Ureter (tissue), 1 donor: ENCODE measurements at regions not wholly inside any gene's neighbourhood (a gene's known extent, or its start where the extent isn't known, plus 50 kb on each side); places are given as distances from the start of the nearest gene placed in this dataset.

Experiments used
- DNase-seq: peaks from one replicate; pipeline ENCODE4 v3.0.0-alpha.2; 2020; ENCODE audit warnings: low spot score
- donor health status: DM: yes; HTN: yes; CAD: no.

DNA sequence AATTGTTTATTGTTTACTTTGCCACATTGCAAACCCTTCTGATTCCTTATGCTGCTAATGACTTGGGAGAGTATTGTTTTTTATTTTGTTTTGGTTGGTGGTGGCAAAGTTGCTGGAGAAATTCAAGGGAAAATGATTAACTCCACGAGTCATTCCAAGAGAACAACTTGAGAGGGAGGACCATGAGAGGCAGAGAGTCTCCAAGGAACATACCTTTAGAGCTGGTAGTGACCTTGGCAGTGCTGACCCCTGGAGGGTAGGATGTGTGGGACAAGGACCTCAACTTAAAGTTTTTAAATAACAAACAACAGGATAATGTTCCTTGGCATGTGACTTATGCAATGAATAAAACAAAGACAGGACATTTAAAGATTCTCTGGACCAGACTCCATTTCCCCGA lies 139.7 kb downstream of the LRRC70 start:
- no peak for DNase-seq

DNA sequence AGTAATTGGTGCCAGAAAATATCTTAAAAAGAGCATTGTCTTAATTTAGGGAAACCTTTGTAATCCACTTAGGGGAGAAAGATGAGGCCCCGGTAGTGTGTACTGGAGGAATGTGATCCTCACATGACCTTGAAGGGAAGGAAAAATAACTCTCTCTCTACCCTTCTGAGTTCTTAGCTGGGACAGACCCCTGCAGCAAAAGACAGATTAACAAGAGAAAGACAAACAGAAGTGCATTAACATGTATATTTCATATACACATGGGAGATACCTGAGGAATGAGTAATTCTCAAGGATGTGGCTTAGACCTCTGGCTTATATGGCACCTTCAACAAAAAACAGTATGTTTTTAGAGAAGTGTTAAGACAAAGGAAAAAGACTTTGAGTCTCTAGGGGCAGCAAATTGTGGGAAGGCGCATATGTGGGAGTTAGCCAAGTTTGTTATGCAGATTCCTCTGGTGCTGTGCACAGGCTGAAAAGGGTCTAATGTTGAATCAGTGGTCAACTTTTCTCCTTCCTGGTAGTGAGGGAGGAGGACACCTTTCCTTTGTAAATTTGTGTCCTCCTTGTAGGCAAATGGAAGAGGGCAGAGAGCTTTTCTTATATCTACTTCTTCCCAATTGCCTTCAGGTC lies 138.8 kb downstream of the LRRC70 start:
- DNase-seq, result no peak

DNA sequence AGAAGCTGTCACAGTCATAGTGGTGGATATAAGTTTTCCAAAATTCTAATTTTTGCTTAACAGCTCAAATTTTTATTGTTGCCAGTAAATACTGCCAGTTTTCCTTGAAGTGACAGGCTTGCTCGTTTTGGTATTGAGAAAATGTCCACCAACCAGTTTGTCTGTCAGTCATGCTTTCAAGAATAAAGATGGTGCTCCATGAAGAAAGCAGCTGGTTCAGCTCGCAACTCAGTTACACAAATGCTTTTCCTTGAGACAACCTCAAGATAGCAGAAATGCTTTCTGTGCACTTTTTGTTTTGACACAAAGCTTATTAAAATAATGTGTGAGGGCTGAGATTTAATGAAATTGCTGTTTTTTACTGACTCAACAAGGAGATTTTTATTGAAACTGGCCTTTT lies 135.7 kb downstream of the LRRC70 start:
- no peak for DNase-seq

DNA sequence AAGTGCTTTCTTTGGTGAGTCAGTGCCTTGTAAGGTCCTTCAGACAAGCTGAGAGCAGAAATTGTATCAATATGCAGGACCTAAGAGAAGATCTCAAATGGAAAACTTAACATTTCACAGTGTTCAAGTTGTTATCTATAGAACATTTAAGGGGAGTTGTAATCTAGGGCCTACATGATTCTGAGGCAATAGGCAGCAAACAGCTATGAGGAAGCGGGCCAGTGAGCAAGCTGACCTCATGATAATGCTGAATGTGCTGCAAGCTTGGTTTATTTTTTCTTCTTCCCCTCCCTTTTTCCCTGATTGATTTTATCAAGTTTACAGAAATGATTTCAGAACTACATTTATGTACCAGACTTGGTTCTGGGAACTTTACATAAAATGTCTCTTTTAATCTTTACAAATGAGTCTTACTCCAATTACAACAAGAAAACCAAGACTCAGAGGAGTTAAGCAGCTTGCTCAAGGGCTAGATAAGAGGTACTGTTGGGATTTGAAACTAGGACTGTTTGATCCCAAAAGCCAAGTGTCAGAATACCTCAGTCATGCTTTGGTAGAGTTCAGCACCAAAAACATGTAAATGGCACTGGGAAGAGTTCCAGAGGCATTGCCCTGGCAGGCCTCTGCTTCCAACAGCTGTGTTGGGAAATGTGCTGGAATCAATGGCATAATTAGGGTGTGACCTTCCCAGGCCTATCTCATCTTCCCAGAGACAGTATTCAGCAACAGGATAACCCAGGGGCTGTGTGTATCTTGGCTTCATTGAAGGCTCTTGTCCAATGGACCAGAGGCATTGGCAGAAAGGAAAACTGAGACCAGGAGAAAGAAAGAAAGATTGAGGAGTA lies 130.1 kb downstream of the LRRC70 start:
- no peak for DNase-seq

DNA sequence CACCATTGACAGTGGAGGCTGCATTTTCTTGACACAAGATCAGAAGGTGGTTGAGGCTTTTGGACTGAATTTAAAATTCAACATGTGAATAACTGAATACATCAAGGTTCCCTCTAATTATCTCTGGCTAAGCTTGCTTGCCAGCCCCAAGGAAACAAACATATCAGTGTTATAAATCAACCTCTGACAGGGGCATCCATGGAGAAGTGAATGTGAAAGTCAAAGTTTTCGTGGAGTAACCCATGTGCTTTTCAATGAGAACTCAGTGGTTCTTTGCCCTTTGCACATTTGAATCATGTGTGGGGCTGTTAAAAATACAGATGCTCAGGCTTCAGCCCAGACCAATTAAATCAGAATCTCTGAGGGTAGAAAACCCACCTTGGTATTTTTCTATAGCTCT lies 128.9 kb downstream of the LRRC70 start:
- no peak for DNase-seq

DNA sequence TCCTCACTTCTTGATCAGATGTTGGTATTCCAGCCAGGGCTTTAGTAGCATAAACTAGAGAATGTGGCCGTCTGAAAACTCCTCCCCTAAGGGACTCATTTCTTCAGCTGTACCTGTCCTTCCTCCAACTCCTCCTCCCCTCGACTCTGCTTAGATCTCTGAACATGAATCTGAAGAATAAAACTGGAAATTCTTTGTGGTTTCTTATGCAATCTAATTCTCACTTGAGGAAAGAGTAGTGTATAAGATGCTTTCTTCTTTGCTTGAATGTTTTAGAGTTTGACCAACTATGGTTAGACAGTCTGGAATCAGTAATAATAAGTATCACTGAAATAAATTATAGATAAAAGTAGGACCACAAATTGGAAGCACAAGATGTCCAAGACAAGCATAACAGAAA lies 128.5 kb downstream of the LRRC70 start:
- no peak for DNase-seq

DNA sequence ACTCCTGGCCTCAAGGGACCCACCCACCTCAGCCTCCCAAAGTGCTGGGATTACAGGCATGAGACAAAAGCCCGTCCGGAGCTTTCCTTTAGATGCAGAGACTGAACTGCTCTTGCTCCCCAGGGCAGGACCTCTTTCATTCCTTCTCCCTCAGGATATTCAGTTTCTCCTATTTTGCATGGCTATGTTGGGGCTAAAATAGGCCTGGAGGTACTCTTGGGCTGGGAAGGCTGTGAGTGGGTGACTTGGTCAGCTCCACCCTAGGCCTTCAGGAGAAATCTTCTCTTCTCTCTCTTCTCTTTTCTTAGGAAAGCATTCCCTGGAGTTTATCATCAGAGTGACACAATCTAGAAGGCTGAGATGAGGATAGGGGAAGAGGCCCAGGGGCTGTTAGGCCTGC lies 126.4 kb downstream of the LRRC70 start:
- no peak for DNase-seq

DNA sequence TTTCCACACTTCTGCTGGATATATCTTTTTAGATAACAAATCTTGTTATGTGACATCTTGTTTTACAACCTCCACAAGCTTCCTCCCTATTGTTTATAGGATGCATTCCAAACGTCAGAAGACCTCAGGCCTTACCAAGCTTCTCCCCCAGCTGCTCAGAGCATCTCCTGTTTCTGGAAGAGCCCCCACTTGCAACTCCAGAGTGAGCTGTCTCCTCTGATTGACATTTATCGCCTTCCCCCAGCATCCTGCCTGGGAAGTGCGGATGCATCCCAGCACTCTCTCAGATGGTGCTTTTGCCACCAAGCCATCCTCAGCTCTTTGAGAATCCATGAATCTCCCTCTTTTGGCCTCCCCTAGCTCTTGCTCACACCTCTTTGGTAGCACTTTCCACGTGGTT lies 123.5 kb downstream of the LRRC70 start:
- no peak for DNase-seq

DNA sequence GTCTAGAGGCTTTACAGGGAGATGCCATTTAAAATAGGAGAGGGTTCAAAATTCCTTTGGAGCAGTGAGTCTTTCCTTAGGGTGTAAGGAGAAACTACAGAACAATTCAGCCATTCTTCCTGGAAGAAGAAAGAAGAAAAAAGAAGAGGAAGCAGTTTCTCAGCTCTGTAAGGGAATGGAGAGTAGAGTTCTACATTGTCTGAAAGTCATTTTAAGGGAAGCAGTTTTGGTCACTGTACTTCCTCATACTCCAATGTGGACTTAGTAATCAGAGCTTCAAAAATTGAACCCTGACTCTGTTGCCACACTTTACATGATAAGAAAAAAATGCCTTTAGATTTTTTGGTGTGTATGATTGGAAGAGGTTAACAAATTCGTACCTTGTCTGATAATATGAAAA lies 122.4 kb downstream of the LRRC70 start:
- DNase-seq, result no peak

DNA sequence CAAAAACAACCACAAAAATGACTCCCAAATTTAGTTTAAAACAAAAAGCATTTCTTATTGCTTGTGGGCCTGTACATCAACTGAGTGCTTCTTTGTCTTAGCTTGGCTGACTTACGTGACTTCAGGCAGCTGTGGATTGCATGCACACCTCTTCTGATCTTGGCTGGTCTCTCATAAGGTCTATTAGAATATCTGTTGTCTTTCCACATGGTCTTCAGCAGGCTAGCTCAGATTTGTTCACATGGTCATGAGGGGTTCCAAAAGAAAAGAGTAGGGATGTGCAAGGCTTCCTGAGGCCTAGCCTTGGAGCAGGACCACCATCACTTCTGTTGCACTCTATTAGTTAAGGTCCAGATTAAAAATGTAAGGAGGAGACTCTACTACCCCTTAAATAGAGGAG lies 120.1 kb downstream of the LRRC70 start:
- DNase-seq, result no peak

DNA sequence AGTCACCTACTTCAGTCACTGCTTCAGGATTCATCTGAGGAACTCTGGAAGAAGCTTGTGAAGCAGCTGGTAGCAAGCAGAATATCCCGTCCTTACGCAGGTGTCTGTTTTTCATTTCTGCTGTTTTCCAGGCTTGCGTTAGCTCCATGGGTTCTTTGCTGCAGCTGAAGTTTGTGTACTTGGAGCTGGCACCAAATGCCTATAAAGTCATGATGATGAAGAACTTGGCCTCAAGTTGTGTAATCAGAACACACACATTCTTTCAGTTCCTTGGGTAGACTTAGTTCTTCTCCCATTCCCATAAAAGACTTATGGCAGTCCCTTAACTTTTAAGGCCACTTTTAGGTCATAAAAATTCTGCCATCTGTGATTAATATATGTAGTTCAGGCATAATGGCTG lies 116.7 kb downstream of the LRRC70 start:
- DNase-seq, result no peak

DNA sequence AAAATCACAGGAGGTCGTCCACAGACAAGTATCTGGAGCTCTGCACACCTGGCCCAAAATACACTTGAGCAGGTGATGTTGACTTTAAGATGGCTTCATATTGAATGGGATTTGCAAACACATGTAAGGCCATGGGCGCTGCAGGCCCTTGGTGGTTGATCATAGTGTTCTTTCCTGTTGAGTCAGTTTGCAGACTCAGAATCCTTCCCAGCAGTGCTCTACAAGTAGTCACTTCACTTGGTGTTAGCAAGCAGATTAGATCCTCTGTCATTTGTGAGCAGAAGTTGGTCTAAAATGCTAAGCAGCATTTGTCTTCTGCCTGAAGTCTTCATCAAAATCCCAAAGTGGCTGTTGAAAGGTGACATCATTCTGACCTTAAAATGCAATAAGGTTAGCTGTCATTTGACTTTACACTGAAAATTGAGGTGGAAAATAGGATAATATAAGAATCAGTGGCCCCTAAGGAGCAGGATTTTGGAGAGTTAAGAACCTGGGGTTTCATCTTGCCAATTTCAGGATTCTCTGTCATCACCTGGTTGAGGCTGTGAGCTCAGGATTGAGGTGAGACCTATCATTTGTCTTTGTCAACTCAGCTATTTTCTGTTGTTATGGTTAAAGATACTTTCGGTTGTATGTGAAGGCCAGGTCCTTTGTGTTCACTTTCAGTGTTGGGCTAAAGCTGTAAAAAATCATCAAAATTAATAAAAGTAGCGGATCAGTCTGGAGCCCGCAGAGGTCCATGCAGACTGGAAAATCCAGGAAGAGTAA lies 114.5 kb downstream of the LRRC70 start:
- no peak for DNase-seq

DNA sequence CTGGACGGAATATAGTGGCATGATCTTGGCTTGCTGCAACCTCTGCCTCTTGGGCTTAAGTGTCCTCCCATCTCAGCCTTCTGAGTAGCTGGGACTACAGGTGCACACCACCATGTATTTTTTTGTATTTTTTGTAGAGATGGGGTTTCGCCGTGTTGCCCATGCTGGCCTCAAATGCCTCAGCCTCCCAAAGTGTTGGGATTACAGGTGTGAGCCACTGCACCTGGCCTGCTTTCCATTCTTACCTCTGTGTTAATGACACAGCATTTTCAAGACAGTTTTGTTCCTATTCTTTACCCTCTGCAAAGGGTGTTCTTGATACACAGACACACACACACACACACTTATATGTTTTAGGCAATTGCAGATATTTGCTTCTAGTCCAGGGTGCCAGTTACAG lies 113.3 kb downstream of the LRRC70 start:
- DNase-seq, result no peak

DNA sequence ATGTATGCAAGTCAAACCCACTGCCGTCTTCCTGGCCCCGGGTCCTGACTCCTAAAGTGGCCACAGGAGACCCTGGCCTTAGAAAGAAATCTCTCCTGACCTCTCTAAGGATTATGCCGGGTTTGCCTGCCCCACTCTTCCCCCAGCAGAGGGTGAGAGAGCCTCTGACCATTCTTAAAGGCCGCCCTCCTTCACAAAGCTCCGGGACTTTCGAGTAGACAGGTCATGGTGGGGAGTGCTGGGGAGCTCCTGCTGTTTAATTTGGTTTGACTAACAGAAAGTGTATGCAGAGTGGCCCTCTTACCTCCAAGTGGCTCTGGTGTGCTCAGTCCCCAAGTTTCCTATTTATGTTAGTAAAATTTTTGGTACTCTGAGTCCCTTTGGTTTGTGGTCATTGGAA lies 111.8 kb downstream of the LRRC70 start:
- DNase-seq, result no peak

DNA sequence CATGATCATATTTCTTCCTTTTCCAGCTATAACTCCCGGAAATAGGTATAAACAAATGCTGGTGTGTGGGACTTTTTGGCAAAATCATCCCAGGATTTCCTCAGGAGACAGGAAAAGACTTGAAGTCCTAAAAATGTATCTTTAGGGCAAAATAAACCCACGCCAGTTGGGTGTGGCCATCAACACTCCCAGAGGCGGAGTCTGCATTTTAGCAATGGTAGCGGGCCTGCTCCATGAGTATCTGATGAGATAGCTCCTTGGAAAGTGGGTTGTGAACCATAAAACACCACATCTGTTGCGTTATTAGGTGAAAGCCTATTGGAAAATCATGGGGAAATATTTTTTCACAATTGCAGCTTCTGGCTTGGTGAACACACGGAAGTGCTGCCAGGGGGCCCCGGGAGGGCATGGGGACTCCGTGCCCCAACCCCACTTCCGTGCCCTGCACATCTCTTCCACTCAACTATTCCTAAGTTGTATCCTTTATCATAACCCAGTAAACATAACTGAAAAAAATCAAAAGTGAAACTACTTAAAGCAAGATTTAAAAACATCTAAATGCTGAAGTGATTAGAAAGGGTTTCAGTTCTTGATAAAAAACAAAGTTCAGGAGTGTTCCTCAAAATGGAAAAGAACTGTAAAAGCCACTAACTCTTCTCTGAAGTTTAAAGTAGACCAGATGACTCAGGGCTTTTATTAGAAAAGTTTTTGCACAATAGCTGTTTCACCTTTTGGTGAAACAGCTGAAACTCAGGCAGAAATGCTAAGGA lies 111.2 kb downstream of the LRRC70 start:
- DNase-seq, result no peak

DNA sequence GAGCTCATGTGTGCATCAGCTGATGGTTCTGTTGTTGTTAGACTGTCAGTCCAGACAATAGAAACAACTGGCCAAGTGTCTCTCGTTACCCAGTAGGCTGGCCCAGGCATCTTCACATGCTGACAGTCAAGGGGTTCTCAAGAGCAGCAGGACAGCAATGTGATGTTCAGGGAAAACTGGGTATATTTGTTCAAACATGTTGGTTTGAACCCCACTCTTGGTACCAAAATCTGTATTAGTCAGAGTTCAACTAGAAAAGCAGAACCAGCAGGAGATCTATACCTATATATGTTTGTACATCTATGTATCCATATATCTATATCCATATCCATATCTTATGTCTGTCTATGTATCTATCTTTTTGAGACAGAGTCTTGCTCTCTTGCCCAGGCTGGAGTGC lies 108.1 kb downstream of the LRRC70 start:
- DNase-seq, result no peak

DNA sequence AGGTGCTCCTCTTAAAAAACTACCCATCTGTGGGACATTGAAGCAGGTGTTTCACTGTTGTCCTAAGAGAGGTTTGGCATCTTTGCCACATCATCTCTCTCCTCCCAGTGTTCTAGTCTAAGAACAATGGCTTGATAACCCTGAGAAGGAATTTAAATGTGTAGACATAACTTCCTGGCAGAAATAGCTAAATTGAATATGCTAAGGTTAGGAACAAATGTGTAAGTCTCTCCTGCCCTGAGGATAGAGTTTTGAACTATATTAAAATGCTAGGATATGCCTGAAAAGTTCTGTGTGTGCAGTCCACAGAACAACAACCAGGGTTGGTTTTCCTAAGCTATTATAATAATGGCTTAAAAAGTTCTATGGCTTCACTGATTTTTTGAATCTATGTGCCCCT lies 106.6 kb downstream of the LRRC70 start:
- no peak for DNase-seq

DNA sequence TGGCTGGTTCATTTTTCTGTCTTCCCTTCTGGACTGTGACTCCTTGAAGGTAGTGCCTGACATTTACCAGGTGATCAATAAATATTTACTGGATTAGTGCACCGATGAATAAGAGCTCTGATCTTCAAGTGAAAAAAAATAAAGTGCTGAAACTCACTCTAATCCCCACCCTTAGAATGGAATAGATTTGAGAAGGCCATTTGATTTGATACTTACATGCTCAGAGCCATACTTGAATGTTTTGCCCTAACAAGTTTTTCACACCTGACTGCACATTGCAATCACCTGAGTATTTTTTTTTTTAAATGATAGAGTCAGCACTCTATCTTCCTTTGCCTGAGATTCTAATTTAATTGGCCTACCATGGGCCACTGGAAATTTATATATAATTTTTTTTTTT lies 105.7 kb downstream of the LRRC70 start:
- no peak for DNase-seq

DNA sequence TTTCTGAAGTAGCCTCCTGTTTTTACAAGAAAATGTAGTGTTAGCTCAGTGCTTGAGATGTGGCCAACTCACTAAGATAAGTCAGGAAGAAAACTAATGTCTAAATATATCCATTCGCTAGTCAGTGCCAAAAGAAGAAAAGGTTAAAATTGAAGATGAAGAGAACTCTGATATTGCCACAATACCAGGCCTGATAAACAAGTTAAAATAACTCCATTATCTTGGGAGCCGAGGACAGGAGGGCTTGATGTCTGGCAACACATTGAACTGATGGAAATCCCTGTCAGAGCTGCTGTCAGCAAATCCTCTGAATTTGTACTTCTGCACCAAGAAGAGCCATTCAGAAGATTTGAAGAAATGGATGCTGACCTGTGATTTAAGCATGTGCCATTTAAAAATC lies 103.4 kb downstream of the LRRC70 start:
- no peak for DNase-seq

DNA sequence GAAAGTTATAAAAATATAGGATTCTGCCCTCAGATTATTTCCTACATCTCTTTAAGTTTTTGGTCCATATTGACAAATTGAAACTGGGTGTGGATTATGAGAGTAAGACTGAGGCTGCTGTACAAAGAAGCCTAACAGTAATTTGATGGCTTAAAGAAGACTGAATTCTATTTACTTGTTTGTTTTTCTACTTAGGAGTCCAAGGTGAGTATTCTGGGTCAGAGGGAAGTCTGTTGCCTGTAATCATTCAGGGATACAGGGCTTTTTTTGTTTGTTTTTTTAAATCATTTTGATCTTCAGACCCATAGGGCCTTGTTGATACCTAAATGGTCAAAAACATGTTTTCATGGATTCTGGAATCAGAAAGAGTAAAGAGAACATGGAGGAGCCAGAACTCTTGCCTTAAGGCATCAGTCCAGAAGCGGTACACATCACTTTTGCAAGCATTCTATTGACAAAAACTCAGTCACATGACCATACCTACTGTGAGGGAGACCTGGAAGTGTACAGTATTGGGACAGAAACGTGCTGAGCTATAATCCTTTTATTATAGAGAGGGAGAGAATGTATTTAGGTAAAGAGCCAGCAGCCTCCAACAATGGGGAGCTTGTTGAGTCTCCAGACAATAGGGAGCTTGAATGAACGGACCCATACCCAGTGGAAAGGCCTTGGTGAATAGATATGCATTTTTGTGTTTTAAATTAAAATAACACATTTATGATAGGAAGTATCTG lies 102.7 kb downstream of the LRRC70 start:
- no peak for DNase-seq

DNA sequence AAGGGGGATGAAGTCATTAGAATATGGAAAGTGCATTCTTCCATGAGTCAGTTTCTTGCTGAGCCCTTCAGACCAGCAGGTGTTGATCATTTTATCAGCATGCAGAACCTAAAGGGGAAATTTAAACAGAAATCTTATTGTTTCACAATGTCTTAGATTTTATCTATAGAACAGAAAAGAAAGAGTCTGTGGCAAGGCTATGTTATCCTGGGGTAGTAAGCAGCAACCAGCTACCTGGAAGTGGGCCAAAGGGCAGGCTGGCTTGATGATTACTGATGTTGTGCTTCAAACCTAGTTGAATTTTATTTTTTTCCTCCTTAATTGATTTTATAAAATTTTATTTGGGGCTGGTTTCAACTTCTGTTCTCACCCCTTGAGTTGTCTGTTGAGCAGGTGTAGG lies 101.5 kb downstream of the LRRC70 start:
- no peak for DNase-seq
